ENCODE measurements at regions not wholly inside any gene's neighbourhood (a gene's known extent, or its start where the extent isn't known, plus 50 kb on each side); places are given as distances from the start of the nearest gene placed in this dataset.

DNA sequence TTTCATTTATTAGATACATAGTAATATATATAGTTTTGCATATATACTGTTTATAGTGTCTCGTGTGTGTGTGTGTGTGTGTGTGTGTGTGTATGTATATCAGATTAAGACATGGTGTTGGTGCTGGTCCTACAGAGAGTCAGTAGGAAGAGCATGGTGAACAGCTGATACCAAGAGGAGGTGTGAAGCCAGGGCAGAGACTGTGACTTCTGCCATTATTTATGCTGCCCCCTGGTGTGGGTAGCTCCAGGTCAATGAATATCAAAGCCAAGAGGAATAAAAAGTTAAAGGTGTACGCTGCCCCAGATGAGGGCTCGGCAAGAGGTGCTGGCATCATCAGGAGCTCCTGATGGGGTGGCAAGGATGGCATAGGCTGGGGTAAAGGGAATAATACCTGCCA lies 299.5 kb upstream of the RASGRP1 start:
- no peak for DNase-seq

DNA sequence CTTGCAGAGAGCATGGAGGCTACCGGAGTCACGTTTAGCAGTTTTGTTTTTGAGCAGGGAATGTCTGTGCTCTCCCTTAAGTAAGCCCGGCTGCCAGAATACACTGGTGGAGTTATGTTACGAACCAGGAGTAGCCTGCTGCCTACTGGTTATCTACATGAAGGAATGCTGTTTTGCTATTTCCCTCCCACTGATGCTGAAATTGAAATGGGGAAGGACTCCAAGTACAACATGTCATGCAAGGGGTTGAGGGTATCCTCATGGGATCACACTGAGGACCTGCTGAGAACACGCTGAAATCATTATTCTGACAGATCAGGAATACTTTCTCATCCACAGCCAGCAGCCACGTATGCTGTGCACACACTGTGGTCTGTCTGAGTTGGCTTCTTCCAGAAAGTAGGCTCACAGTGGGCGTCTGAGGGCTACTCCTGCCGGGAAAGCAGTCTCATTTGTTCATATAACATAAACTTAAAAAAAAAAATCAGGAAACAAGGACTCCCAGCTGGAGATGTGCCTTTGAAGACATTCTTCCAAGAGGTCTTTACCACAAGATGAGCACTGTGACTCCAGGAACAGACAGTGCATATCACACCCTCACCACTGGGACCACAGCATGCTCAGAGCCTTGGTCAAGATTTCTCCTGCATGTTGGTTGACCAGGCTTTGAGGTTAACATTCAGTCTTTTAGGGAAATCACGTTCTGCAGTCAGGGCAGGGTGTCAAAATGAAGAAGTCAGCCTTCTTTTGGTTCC lies 300.4 kb upstream of the RASGRP1 start:
- DNase-seq: peak; percentile 26

DNA sequence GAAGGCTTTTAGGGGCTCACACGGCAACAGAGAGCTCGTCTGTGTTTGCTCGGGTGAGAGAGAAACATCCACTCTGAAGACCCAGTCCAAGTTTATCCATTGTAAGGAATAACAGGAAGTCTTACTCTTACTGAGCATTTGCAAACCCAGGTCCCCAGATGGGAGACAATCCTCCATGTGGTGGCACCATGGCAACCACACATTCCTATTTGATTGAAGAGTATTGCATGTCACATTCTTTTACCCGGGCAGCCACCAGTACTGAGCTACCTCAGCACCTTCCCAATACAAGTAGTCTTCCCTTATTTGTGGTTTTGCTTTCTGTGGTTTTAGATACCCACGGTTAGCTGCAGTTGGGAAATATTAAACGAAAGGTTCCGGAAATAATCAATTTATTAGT lies 302.9 kb upstream of the RASGRP1 start:
- DNase-seq: no peak

DNA sequence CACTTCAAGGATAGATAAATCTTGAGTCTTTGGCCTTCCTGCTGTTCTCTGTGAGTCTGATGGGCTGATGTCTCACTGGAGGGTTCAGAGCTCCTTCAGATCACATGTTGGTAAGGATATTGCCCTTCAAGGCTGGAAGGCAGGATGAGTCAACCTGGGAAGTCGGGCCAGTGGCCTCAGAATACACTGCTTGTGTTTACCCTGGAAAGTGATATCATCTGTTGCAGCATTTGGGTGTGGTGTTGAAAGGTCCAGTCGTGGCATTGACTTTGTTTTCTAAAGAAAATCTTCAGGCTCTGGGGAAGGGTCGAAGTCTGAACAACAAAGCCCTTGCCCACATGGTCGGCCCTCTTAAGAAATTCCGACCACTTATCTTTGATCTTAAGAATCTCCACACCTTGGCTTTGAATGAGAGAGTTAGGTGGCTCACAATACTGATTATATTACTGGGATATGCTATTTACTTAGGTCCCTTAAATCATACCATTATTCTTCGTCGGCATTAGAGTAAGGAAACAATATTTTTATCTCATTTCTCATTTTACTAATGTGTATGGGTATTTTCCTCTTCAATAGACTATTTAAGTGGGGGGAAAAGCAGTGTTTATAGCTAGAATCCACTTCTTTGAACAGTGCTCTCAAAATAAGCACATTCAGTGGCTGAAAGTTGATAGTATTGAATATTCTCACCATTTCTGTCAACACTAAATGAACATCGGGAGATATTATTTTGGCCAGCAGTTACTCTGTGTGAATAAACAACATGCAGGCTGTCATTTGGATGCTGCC lies 303.9 kb upstream of the RASGRP1 start:
- no peak for DNase-seq

DNA sequence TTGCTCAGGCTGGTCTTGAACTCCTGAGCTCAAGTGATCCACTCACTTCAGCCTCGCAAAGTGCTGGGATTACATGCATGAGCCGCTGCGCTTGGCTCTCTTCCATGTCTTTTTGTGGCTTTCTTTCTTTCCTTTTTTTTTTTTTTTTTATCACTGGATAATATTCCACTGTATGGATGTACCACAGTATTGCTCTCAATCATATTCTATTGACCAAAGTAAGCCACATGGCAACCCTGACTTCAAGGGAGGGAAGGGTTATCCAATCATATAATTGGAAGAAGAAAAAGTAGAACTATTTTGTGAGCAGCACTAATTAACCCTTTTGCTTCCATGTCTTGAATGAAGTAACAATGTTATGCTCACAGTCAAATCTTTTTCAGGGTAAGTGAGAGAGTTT lies 307.0 kb upstream of the RASGRP1 start:
- no peak for DNase-seq

DNA sequence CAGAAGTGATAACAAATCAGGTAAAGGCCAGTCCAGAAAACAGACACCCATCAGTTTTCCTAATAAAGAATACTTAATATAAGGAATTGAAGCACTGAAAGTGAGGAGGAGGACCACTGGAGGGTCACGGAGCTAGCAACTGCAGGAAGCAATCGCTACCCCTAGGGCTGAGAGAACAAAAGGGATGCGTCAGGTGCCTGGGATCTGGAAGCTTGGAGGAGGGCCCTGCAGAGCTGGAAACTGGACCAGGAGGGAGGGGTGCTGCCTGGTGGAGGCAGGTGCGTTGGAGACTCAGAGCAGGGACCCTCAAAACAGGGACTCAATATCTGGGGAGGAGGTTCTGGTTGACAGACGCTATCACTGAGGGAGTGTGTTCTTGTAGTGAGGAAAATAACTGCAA lies 308.1 kb upstream of the RASGRP1 start:
- DNase-seq: no peak

DNA sequence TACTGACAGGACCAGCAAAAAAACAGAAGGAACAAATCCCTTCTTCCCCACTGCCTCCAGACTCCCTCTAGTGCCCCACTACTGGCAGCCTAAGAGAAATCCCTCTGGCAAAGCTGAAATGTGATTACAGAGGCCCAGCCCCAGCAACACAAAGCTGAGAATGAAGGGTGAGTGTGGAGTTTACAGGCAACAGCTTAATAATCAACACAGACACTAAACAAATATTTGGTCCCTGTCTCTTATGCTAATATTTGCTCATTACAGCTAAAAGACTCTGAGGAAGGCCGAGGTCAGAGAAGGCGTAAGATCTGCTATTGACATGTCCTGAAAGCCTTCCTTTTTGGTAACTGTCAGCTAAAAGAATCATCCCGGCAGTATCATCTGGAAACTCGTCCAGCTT lies 308.5 kb upstream of the RASGRP1 start:
- DNase-seq: no peak

DNA sequence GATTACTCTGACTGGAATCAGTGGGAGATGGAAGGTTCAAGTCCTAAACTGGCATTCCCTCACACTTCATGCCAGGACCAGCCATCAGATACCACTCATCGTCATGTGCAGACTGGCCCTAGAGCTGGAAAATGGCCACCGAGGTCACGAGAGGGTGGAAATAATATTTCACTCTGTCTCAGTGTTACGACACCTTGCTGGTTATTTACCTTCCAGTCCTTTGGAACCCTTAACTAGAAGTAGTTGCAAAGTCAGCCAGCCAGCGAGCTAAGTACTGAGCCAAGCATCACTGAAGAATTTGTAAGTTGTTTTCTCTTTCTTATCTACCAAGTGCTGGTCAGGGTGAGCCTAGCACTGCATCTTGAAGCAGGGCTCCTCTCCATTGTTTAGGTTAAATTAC lies 309.9 kb upstream of the RASGRP1 start:
- DNase-seq: no peak

DNA sequence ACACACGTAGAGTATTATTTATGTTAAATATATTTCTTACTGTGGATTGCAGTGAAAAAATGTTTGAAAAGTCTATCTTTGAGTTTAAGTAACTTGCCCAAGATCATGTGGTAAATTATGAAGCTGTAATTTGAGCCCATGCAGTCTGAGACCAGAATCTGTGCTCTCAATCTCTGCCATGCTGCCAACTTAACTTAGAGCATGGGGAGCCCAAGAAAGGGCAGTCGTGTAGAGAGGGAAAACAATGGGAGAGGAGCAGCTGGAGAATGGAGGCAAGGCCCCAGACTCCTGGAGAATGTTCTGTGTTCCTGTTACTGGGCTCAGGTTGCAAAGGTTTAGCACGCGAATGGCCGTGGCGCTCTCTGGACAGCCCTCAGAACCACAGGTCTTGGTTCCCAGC lies 311.6 kb upstream of the RASGRP1 start:
- no peak for DNase-seq

DNA sequence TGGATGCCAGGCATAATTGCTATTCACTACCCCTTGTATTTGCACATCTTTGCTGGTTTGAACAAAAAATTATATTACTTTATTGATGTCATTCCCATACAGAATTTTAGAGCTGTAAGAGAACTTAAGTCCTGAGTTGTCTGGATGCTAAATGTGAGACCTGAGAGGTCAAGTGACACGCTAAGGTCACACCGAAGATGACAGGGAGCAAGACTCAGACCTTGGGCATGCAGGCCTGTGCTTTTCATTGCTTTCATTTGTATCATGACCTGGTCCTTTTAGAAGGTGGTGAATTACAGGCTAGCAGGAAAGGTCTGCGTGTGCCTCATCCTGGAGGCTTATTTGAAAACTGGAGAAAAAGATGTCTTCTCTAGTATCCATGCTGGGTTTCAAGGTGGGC lies 312.0 kb upstream of the RASGRP1 start:
- no peak for DNase-seq

DNA sequence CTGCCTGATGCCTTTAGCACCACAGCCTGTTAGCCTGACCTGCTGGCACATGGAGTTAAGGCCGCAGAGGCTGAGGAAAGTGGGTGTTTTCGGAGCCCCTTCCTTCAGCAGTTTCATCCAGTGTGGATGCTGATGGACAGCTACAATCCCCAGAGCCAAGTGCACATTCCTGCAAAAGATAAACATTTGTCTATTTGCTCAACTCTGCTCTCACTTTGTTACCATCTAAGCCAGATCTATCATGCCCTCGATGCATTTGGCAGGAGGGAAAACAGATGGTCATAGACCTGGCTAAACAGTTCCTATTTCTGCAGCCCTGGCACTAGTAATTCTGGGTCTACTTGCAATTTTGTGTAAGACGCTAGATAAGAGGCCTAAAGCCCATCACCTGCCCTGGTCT lies 312.9 kb upstream of the RASGRP1 start:
- DNase-seq: no peak

DNA sequence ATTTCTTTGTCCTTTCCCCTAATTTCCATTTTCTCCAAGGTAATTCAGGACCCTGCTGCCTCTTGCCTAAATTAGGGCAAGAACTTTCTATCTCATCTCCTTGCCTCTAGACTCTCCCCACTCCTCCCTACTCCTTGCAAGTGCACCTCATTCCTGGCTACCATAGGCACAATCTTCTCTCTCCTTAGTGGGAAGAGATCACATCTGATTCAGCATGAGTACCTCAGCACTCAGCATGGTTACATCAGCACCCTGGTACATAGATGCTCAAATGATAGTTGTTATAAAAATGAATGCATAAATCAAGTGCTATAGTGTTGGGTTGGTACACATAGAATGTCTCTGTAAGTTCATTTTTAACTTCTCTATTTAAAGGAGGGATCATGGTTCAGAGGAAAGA lies 313.4 kb upstream of the RASGRP1 start:
- no peak for DNase-seq

DNA sequence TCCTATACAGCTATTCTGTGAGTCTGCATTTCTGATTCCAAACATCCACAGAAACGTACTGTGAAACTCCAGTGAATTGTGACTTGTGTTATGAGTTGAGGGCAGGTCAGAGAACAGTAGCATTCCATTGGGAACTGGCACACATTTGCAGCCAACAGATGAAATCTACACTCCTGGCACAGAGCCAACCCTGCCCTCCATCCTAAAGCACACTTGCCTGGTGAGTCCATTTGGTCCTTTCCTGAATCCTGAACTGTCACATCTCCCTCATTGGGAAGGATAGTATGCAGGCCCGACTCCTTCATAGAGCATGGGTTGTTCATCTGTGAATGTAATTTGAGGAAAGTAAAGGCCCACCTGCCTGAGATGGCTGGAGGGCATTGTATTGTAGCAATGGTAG lies 314.3 kb upstream of the RASGRP1 start:
- no peak for DNase-seq

DNA sequence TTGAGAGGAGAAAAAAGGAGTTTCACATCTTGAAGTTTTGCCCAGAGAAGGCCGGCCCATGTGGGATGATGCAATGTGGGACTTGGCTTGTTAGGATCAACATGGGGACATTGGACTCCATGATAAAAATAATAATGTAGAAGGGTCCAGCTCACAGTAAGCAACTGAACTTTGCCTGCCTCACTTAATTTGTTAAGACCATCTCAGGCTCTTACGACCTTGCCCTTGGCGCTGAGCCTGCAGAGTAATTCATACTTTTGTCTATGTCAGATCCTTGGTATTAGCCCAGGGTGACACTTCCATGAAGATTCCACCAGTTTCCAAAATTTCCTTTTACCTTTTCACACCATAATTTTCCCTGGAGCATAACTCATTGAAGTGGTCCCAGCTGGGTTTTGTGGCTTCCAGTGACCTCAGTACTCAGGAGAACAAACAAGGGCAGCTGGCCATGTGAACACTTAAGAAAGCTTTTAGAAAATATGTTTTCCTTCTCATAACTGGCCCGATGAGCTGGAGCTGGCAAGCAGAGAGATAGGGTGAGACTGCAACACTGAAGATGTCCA lies 315.4 kb upstream of the RASGRP1 start:
- DNase-seq: no peak

DNA sequence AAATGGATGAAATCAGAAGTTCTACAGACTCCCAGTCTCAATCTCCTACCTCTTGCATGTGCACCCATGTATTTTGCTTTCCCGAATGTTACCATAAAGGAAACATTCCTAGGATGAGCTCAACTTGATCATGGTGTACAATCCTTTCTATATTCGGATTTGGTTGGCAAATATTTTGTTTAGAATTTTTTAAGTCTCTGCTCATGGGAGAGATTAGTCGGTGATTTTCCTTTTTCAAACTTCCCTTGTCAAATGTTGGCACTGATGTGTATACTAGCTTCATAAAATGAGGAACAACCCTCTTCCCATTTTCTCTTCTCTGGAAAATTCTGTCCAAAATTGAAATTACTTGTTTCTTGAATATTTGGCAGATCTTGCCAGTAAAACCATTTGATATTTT lies 317.6 kb upstream of the RASGRP1 start:
- no peak for DNase-seq

DNA sequence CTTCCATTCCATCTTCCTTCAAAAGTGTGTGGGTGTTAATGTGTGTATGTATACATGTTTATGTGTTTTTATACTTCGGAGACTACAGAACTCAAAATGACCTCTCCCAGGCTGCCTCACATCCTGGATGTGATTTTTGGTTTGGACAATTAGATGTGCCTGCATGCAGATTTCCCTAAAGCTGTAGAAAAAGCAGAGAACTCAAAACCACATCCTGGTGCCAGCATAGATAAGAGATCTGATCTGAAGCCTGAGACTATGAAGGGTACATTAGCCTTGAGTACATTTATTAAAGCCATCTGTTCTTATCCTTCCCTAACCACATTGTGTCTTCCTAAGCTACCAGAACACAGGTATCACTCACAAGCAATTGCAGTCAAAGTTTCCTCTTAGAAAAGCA lies 319.4 kb upstream of the RASGRP1 start:
- no peak for DNase-seq

DNA sequence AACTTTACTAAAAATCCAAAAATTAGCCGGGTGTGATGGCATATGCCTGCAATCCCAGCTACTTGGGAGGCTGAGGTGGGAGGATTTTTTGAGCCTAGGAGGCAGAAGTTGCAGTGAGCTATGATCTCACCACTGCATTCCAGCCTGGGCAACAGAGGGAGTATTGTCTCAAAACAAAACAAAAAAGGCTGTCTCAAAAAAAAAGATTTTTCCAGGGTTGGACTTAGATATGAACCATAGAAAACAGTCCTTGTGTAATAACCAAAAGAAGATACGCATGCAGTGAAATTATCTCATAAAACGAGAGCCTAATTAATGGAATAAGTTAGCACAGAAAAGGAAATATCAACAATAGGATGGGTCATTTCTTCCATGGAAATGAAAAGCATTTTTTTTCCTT lies 320.4 kb upstream of the RASGRP1 start:
- DNase-seq: no peak

DNA sequence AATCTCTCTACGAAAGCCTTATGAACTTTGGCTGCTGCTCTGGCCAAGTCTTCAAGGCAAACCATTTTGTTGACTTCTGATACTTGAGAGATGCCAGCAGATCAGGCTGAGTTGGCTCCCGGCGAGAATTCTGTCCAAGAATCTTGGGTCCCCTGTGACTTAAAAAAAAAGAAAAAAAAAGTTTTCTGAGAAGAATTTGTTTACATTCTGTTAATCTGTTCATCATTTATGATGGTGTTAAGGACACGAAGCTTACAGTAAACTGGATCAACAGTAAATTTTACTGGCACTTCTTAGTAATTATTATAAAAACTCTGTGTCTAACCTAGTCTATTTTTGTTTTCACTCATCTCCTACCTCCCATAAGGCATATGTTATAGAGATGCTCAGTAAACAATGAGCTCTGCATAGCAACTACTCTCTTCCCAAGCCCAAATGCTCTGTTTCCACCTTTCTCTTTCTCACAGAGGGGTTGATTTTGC lies 320.9 kb upstream of the RASGRP1 start:
- DNase-seq: no peak

DNA sequence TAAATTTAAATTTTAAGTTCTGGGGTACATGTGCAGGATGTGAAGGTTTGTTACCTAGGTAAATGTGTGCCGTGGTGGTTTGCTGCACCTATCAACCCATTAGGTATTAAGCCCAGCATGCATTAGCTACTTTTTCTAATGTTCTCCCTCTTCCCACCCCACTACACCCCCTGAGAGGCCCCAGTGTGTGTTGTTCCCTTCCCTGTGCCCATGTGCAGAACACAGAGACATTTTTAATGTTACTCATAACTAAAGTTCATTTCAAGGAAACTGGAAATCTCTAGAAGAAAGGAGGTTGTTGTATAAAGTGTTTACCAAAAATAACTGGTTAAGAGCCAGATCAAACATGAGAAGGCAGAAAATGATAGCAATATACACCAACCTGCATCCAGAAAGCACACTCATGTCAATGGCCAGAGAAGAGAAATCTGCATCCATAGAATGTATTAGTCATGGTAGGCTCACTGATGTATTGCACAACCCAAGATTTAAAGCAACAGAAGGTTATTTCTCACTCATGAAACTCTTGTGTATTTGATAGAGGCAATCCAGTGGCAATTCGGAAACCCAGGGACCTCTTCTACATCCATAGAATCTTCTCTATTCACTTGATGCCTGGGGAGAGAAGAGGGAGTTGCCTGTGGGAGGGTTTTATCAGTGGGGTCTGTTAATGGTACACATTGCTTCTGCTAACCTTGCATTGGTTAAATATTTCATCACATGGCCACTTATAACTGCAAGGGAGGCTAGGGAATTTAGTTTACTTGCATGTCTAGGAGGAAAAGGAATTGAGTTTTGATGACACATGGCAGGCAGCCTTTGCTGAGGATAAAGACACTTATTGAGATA lies 321.9 kb upstream of the RASGRP1 start:
- DNase-seq: no peak

DNA sequence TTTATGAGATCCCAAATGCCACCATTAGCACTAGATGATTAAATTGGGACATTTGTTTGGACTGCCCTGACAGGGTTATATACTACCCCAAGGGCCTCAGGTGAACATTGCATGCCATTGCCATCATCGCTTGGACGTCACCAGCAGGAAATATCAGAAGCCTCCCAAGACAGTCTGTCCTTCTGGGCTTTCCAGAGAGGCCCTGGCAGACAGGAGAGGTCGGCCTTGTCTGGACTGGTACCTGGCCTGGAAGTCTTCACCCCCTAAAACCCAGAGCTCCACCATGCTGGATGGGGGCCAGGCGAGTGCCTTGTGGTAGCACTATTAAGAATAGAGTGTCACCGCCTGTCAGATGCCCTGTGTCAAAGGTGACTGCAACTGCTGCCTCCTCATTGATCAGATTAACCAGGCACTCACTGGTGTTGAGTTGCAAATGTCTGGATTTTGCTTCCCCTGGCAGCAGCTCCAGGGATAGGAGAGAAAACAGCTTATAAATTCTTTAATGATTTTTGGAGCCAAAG lies 324.1 kb upstream of the RASGRP1 start:
- no peak for DNase-seq

DNA sequence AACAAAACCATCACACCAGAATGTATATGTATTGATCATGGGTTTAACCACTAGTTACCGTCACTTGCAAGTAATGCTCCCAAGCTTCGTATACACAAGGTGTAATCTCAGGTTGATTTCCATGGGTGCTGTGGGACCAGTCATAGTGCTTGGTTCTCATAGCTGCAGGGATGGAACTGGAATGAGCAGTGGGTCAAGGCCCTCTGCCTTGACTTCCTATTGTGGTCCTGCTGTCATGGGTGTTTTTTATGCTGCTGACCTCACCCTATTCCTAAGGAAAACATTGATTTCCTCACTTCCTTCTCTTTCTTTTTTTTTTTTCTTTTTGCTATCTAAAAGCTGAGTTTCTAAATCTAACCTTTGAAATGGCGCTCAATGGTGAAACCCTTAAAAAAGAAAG lies 325.6 kb upstream of the RASGRP1 start:
- no peak for DNase-seq

DNA sequence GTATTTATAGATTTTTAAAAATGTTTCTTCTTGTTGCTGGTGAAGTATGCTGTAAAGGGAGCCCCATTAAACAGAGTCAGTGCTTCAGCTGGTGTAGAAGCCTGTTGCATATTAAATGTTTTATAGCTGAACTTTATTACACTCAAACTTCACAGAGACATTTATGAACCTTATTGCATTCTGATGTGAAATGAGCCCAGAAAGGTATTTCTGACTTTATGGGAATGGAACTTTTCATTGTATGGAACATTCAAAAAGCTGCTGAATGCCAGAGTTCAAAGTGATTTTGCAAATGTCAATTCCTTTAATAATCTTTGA lies 329.3 kb upstream of the RASGRP1 start:
- DNase-seq: no peak
